HCT116 (cell line): ENCODE measurements at regions not wholly inside any gene's neighbourhood (a gene's known extent, or its start where the extent isn't known, plus 50 kb on each side); places are given as distances from the start of the nearest gene placed in this dataset.

Source experiments
- ATAC-seq: fragments of 200-7000 bp; cut with Tn5 transposase; 2 replicates; pipeline ENCODE4 v1.9.1; 2020; ENCODE audit warnings: mild to moderate bottlenecking, moderate library complexity
- BruUV-seq: library from RNA; stranded (reverse); fragments of 400-500 nt; replicated peaks from 2 replicates; lab custom pipeline; 2021; lab: Mats Ljungman, UMichigan
- CTCF ChIA-PET: fragments of 300-600 bp; sonication (Branson Sonifier 250); formaldehyde crosslinking; loops from one replicate; lab custom pipeline; 2021; ENCODE audit warnings: antibody characterized with exemption; lab: Charles Lee
- POLR2A ChIA-PET: fragments of 300-600, 350-600 bp; sonication (Branson Sonifier 250); formaldehyde crosslinking; loops from one replicate; lab custom pipeline; 2021; ENCODE audit warnings: antibody characterized with exemption; lab: Charles Lee
- RAD21 ChIA-PET, 2 experiments: fragments of 300-600 bp; sonication (Branson Sonifier 250); formaldehyde crosslinking; loops; one replicate each; lab custom pipeline; 2023; ENCODE audit warnings: low total read pairs in 2 of 2; ENCODE audit not compliant: uncharacterized antibody in 2 of 2, unreplicated experiment in 2 of 2, low non-redundant PET in 1 of 2; lab: Charles Lee
- DNase-seq: peaks from one replicate; pipeline ENCODE4 v3.0.0-alpha.2; 2010; ENCODE audit warnings: low read depth, low spot score
- H2AFZ ChIP-seq: fragments of 200-600 bp; shearing (Covaris generic), sonication (generic); 2 replicates; pipeline ENCODE4 v1.6.1; 2017; ENCODE audit warnings: low read depth, mixed run types, mixed read lengths, antibody characterized with exemption, low read length; ENCODE audit not compliant: poor library complexity, severe bottlenecking
- H3K27ac ChIP-seq: 2 replicates; pipeline ENCODE4 v1.5.1; 2012; ENCODE audit warnings: low read depth, low read length
- H3K27me3 ChIP-seq: fragments of 200-600 bp; sonication (generic); 2 replicates; pipeline ENCODE4 v1.6.1; 2016; ENCODE audit warnings: mixed run types, low read length, mixed read lengths; ENCODE audit not compliant: insufficient read depth
- H3K36me3 ChIP-seq, 2 experiments: fragments of 200-500 bp in 1 of 2; fragments of 200-600 bp in 1 of 2; sonication (Bioruptor generic) in 1 of 2; sonication (generic) in 1 of 2; 2 replicates each; pipeline versions ENCODE4 v1.5.1 to v1.6.1; 2014 to 2016; ENCODE audit warnings: low read length in 2 of 2, inconsistent platforms in 1 of 2, mixed read lengths in 1 of 2, mixed run types in 1 of 2; ENCODE audit not compliant: insufficient read depth in 2 of 2, control insufficient read depth in 1 of 2
- H3K4me1 ChIP-seq, 2 experiments: fragments of 200-600 bp in 1 of 2; sonication (generic) in 1 of 2; 2 replicates each; pipeline versions ENCODE4 v1.5.1 to v1.6.1; 2012 to 2017; ENCODE audit warnings: low read length in 2 of 2, inconsistent platforms in 1 of 2, mild to moderate bottlenecking in 1 of 2, mixed read lengths in 1 of 2, mixed run types in 1 of 2, moderate library complexity in 1 of 2; ENCODE audit not compliant: insufficient read depth in 2 of 2, control insufficient read depth in 1 of 2
- H3K4me2 ChIP-seq: fragments of 200-600 bp; sonication (generic); 2 replicates; pipeline ENCODE4 v1.6.1; 2017; ENCODE audit warnings: mixed run types, low read length, mixed read lengths
- H3K4me3 ChIP-seq, 2 experiments: fragments of 200-600 bp in 1 of 2; sonication (generic) in 1 of 2; replicated peaks in 1 of 2; 2 replicates each; pipeline ENCODE4 v1.5.1; 2011 to 2016; ENCODE audit warnings: low read length in 2 of 2, control low read depth in 1 of 2, low read depth in 1 of 2, mild to moderate bottlenecking in 1 of 2, mixed read lengths in 1 of 2, mixed run types in 1 of 2
- H3K79me2 ChIP-seq: fragments of 200-600 bp; sonication (generic); 2 replicates; pipeline ENCODE4 v1.6.1; 2017; ENCODE audit warnings: mild to moderate bottlenecking, mixed run types, low read length, moderate library complexity, mixed read lengths; ENCODE audit not compliant: insufficient read depth
- H3K9ac ChIP-seq: fragments of 200-600 bp; sonication (generic); 2 replicates; pipeline ENCODE4 v1.6.1; 2016; ENCODE audit warnings: low read length, mixed read lengths
- H3K9me2 ChIP-seq: fragments of 200-600 bp; sonication (generic), shearing (Covaris generic); 2 replicates; pipeline ENCODE4 v1.6.1; 2017; ENCODE audit warnings: mixed run types, mild to moderate bottlenecking, moderate library complexity; ENCODE audit not compliant: insufficient read depth
- H3K9me3 ChIP-seq, 2 experiments: fragments of 200-500 bp in 1 of 2; fragments of 200-600 bp in 1 of 2; sonication (Bioruptor generic) in 1 of 2; sonication (generic) in 1 of 2; 2 replicates each; pipeline ENCODE4 v1.6.1; 2014 to 2017; ENCODE audit warnings: low read length in 2 of 2, mixed read lengths in 2 of 2, inconsistent platforms in 1 of 2, low read depth in 1 of 2, mild to moderate bottlenecking in 1 of 2, mixed run types in 1 of 2, moderate library complexity in 1 of 2; ENCODE audit not compliant: control insufficient read depth in 1 of 2, insufficient read depth in 1 of 2
- H4K20me1 ChIP-seq: fragments of 200-600 bp; sonication (generic), shearing (Covaris generic); 2 replicates; pipeline ENCODE4 v1.6.1; 2017; ENCODE audit warnings: mixed run types, mild to moderate bottlenecking, moderate library complexity; ENCODE audit not compliant: insufficient read depth
- CEBPB ChIP-seq: IDR thresholded peaks from 2 replicates; pipeline ENCODE4 v1.6.1; 2012; ENCODE audit warnings: low read depth
- CTCF ChIP-seq, 3 experiments: fragments of 200-600 bp in 1 of 3; sonication (generic) in 1 of 3; IDR thresholded peaks in 2 of 3; conservative IDR thresholded peaks in 1 of 3; 2 replicates each; pipeline ENCODE4 v1.5.1; 2012 to 2017; ENCODE audit warnings: low read depth in 2 of 3, low read length in 2 of 3, antibody characterized with exemption in 1 of 3, borderline replicate concordance in 1 of 3, control low read depth in 1 of 3, mild to moderate bottlenecking in 1 of 3, mixed read lengths in 1 of 3, mixed run types in 1 of 3, moderate library complexity in 1 of 3; ENCODE audit not compliant: insufficient read depth in 1 of 3
- EGR1 ChIP-seq: IDR thresholded peaks from 2 replicates; pipeline ENCODE4 v1.6.1; 2012; ENCODE audit warnings: low read depth
- ELF1 ChIP-seq: IDR thresholded peaks from 2 replicates; pipeline ENCODE4 v1.6.1; 2012; ENCODE audit warnings: low read depth, borderline replicate concordance
- EZH2 ChIP-seq: fragments of 200-600 bp; sonication (generic); IDR thresholded peaks from 2 replicates; pipeline ENCODE4 v1.6.1; 2017; ENCODE audit warnings: antibody characterized with exemption, mixed run types
- POLR2A ChIP-seq: IDR thresholded peaks from 2 replicates; pipeline ENCODE4 v1.7.0; 2011; ENCODE audit warnings: borderline replicate concordance; ENCODE audit not compliant: insufficient read depth, insufficient read length; ENCODE audit errors: extremely low read depth
- SIN3A ChIP-seq: IDR thresholded peaks from 2 replicates; pipeline ENCODE4 v1.6.1; 2012; ENCODE audit warnings: low read depth
- SRF ChIP-seq: IDR thresholded peaks from 2 replicates; pipeline ENCODE4 v1.6.1; 2012; ENCODE audit warnings: low read depth
- ZFX ChIP-seq: fragments of 450-650 bp; IDR thresholded peaks from 2 replicates; pipeline ENCODE4 v1.6.1; 2017
- intact Hi-C: fragments of 100-400 bp; cut with micrococcal nuclease; formaldehyde crosslinking; loops from 2 replicates; pipeline ENCODE4 v1.10.0; 2022
- TF ChIP-seq, protein P1 (sequence below): IDR thresholded peaks from 2 replicates; pipeline ENCODE4 v1.6.1; 2012
- TF ChIP-seq, protein P2 (sequence below): IDR thresholded peaks from 2 replicates; pipeline ENCODE4 v1.6.1; 2011; ENCODE audit warnings: mild to moderate bottlenecking, low read length, moderate library complexity; ENCODE audit not compliant: insufficient replicate concordance; ENCODE audit errors: extremely low read depth

GRCh38 chr1:106325600-106325999 is 730.9 kb upstream of the PRMT6 start:
- CTCF ChIA-PET: no interaction called here
- Histone ChIP-seq H3K79me2 (no peaks in the 10 kb centered on the region), H2AFZ (no peak overlapping the region), H3K27me3 (no peaks in the 10 kb centered on the region), H3K9me3 (peaks cover 0 to 17% of the 10 kb centered on the region in 2 experiments; a peak in 3 of 4 replicates), H3K4me3 (no peak overlapping the region), H3K27ac (no peak overlapping the region), H3K36me3 (no peaks in the 10 kb centered on the region), H3K4me2 (no peak overlapping the region), H4K20me1 (no peaks in the 10 kb centered on the region), H3K4me1 (no peaks in the 10 kb centered on the region), H3K9me2 (no peaks in the 10 kb centered on the region), H3K9ac (no peak overlapping the region)
- RAD21 ChIA-PET: no interaction called here
- no peak for DNase-seq
- intact Hi-C loops: no loop called here
- POLR2A ChIA-PET: no interaction called here
- no peak for TF ChIP-seq SIN3A
- no peak for TF ChIP-seq ELF1
- no peak for ATAC-seq
- BruUV-seq: no TSS peak

GRCh38 chr1:106344494-106344893 is 712.0 kb upstream of the PRMT6 start:
- Histone ChIP-seq H3K4me1 (no peaks in the 10 kb centered on the region), H3K27ac (no peak overlapping the region), H3K9me3 (peaks cover 1 to 4% of the 10 kb centered on the region in 2 experiments; a peak in 2 of 4 replicates), H3K4me2 (no peak overlapping the region), H3K9ac (no peak overlapping the region), H3K4me3 (no peak overlapping the region), H3K9me2 (no peaks in the 10 kb centered on the region), H3K27me3 (no peaks in the 10 kb centered on the region), H3K79me2 (no peaks in the 10 kb centered on the region), H4K20me1 (no peaks in the 10 kb centered on the region; the same call in 1 of the 2 replicates), H3K36me3 (no peaks in the 10 kb centered on the region), H2AFZ (no peak overlapping the region)
- intact Hi-C loops: no loop called here
- CTCF ChIA-PET: no interaction called here
- no peak for TF ChIP-seq SRF
- TF ChIP-seq, protein P1, sequence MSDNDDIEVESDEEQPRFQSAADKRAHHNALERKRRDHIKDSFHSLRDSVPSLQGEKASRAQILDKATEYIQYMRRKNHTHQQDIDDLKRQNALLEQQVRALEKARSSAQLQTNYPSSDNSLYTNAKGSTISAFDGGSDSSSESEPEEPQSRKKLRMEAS: no peak
- no peak for TF ChIP-seq ZFX
- no peak for TF ChIP-seq POLR2A
- TF ChIP-seq CEBPB: no peak
- no peak for TF ChIP-seq SIN3A
- no peak for TF ChIP-seq EZH2
- TF ChIP-seq EGR1: no peak
- TF ChIP-seq CTCF (IDR thresholded peaks at IDR 0.05 in 2 of 3, conservative IDR thresholded peaks at IDR 0.05 in 1 of 3; ENCODE audit: borderline replicate concordance in 1 of 3, insufficient read depth in 1 of 3, low read depth in 2 of 3, low read length in 2 of 3): no peak
- TF ChIP-seq, protein P2, sequence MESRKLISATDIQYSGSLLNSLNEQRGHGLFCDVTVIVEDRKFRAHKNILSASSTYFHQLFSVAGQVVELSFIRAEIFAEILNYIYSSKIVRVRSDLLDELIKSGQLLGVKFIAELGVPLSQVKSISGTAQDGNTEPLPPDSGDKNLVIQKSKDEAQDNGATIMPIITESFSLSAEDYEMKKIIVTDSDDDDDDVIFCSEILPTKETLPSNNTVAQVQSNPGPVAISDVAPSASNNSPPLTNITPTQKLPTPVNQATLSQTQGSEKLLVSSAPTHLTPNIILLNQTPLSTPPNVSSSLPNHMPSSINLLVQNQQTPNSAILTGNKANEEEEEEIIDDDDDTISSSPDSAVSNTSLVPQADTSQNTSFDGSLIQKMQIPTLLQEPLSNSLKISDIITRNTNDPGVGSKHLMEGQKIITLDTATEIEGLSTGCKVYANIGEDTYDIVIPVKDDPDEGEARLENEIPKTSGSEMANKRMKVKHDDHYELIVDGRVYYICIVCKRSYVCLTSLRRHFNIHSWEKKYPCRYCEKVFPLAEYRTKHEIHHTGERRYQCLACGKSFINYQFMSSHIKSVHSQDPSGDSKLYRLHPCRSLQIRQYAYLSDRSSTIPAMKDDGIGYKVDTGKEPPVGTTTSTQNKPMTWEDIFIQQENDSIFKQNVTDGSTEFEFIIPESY: no peak
- ATAC-seq (no peak), DNase-seq (no peak)
- RAD21 ChIA-PET: no interaction called here
- POLR2A ChIA-PET: no interaction called here
- no TSS peak for BruUV-seq
